Globus pallidus (tissue), 1 donor: ENCODE measurements at regions not wholly inside any gene's neighbourhood (a gene's known extent, or its start where the extent isn't known, plus 50 kb on each side); places are given as distances from the start of the nearest gene placed in this dataset.
A peak's percentile ranks its signal among the peaks of the same experiment; 100 is the strongest.
"Not testable (repeated sequence)": the region's sequence is repeated elsewhere in the genome, so short reads cannot be mapped to it uniquely, and the experiment has no call there.

Source experiments
- DNase-seq: peaks from one replicate; pipeline ENCODE4 v3.0.0-alpha.2; 2015; ENCODE audit warnings: low spot score

GRCh38 chr22:22346401-22347107 lies 102.0 kb downstream of the VPREB1 start:
- no peak for DNase-seq

- peak; percentile 93 for DNase-seq
Measured at GRCh38 chr22:22348127-22348814, 103.7 kb downstream of the VPREB1 start.

- no peak for DNase-seq
Measured at GRCh38 chr22:22348815-22349454, 104.3 kb downstream of the VPREB1 start.

GRCh38 chr22:22349455-22349836 lies 104.9 kb downstream of the VPREB1 start:
- no peak for DNase-seq

GRCh38 chr22:22351366-22351765 lies 106.8 kb downstream of the VPREB1 start:
- no peak for DNase-seq

- DNase-seq, result no peak
Measured at GRCh38 chr22:22352371-22352999, 107.9 kb downstream of the VPREB1 start.

GRCh38 chr22:22355096-22355834 lies 110.7 kb downstream of the VPREB1 start:
- DNase-seq, result no peak

GRCh38 chr22:22357024-22357883 lies 112.7 kb downstream of the VPREB1 start:
- peak; percentile 84 for DNase-seq

GRCh38 chr22:22358152-22358551 lies 113.6 kb downstream of the VPREB1 start:
- no peak for DNase-seq

- no peak for DNase-seq
Measured at GRCh38 chr22:22358686-22359085, 114.1 kb downstream of the VPREB1 start.

- DNase-seq, result no peak
Measured at GRCh38 chr22:22359465-22359864, 114.9 kb downstream of the VPREB1 start.

GRCh38 chr22:22360014-22360413 lies 115.4 kb downstream of the VPREB1 start:
- no peak for DNase-seq

- DNase-seq, result no peak
Measured at GRCh38 chr22:22362311-22362710, 117.7 kb downstream of the VPREB1 start.

- no peak for DNase-seq
Measured at GRCh38 chr22:22362936-22363335, 118.3 kb downstream of the VPREB1 start.

GRCh38 chr22:22364207-22364606 lies 119.6 kb downstream of the VPREB1 start:
- DNase-seq, result no peak

- DNase-seq, result no peak
Measured at GRCh38 chr22:22366537-22366936, 122.0 kb downstream of the VPREB1 start.

GRCh38 chr22:22368516-22368915 lies 123.9 kb downstream of the VPREB1 start:
- peak; percentile 70 for DNase-seq

GRCh38 chr22:22369219-22369963 lies 124.8 kb downstream of the VPREB1 start:
- not testable (repeated sequence) for DNase-seq

GRCh38 chr22:22369964-22370270 lies 125.3 kb downstream of the VPREB1 start:
- DNase-seq, result peak; percentile 56

- DNase-seq, result peak; percentile 37
Measured at GRCh38 chr22:22371031-22371541, 126.5 kb downstream of the VPREB1 start.
